Tibial artery (tissue), 4 donors: ENCODE measurements at regions not wholly inside any gene's neighbourhood (a gene's known extent, or its start where the extent isn't known, plus 50 kb on each side); places are given as distances from the start of the nearest gene placed in this dataset.

Experiments used
- DNase-seq, 2 donors: peaks; one replicate each; pipeline ENCODE4 v3.0.0-alpha.2; 2019
- H3K27ac ChIP-seq, 2 donors: fragments of 200-600 bp; sonication (generic) in 1 of 2; 1 replicate in 1 of 2; 2 replicates in 1 of 2; pipeline ENCODE4 v1.5.1; 2018 to 2019; ENCODE audit warnings: mild to moderate bottlenecking in 1 of 2
- H3K27me3 ChIP-seq, 2 donors: fragments of 200-600 bp; sonication (generic) in 1 of 2; one replicate each; pipeline versions ENCODE4 v1.5.1 to v1.6.0; 2016 to 2019
- H3K36me3 ChIP-seq, 3 donors: fragments of 200-600 bp; sonication (generic) in 2 of 3; one replicate each; pipeline ENCODE4 v1.5.1; 2016 to 2019; ENCODE audit warnings: mild to moderate bottlenecking in 2 of 3
- H3K4me1 ChIP-seq, 4 donors: fragments of 200-600 bp; sonication (generic) in 2 of 4; 1 replicate in 3 of 4; 2 replicates in 1 of 4; pipeline ENCODE4 v1.5.1; 2016 to 2019
- H3K4me3 ChIP-seq, 2 donors: fragments of 200-600 bp; sonication (generic) in 1 of 2; 1 replicate in 1 of 2; 2 replicates in 1 of 2; pipeline ENCODE4 v1.5.1; 2018 to 2019; ENCODE audit warnings: mild to moderate bottlenecking in 2 of 2
- H3K9me3 ChIP-seq, 3 donors: fragments of 200-600 bp; sonication (generic) in 1 of 3; one replicate each; pipeline ENCODE4 v1.5.1; 2016 to 2019
- CTCF ChIP-seq, 2 experiments: fragments of 200-600 bp in 1 of 2; fragments of 450-650 bp in 1 of 2; IDR thresholded peaks; one replicate each; pipeline ENCODE4 v1.5.1; 2017 to 2019; ENCODE audit warnings: antibody characterized with exemption in 2 of 2, mild to moderate bottlenecking in 1 of 2, moderate library complexity in 1 of 2
- intact Hi-C: fragments of 100-400 bp; cut with DNase I; formaldehyde crosslinking; loops from one replicate; pipeline ENCODE4 v1.15.0; 2023; ENCODE audit warnings: low total_unique reads

- Histone ChIP-seq H3K4me3 (no peak overlapping the region), H3K9me3 (no peaks in the 10 kb centered on the region), H3K36me3 (no peaks in the 10 kb centered on the region), H3K4me1 (no peaks in the 10 kb centered on the region), H3K27ac (no peak overlapping the region), H3K27me3 (peaks cover 0 to 5% of the 10 kb centered on the region in 2 donors)
- intact Hi-C loops: loop anchor here (10.0 kb wide), 1 partner anchor 314 kb away; no protein-coding TSS in a partner anchor
- peak; percentile 40 to 57 for TF ChIP-seq CTCF (IDR thresholded peaks at IDR 0.05)
- peak in 1 of 2 donors; percentile 40 for DNase-seq
Observed at GRCh38 chr12:5200278-5201087, 156.8 kb downstream of the KCNA5 start.

DNA sequence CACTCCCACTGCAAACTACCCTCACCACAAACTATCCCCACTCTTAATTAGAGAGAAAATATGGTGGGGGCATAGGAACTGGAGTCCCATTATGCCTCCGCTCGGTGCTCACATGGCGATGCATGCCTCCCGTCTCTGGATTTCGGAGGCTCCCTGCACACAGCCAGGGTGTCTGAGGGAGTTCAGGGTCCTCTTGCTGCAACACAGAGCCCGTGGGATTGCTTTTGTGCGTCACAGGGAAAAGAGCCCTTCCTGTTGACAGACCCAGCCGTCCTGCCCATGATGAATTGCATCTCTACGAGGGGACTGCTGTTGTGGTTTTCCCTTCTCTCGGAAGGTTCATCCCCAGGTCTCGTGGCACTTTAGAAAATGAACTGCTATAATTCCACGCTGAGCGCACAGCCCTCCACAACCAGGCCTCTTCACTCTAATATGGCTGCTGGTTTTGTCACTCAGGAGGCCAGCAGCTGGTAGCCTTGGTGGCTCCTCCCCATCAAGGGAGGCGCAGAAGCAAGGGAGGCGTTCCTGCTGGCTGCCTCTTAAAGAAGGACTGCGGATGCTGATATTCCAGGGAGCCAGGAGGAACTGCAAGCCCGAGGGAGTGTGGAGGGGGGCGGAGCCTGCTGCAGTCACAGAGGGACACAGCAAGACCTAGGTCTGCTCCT is 158.0 kb downstream of the KCNA5 start:
- TF ChIP-seq CTCF (IDR thresholded peaks at IDR 0.05): no peak
- Histone ChIP-seq H3K27me3 (peaks cover 0 to 5% of the 10 kb centered on the region in 2 donors), H3K27ac (no peak overlapping the region), H3K4me3 (no peak overlapping the region), H3K4me1 (no peaks in the 10 kb centered on the region), H3K9me3 (no peaks in the 10 kb centered on the region), H3K36me3 (no peaks in the 10 kb centered on the region)
- DNase-seq: no peak
- intact Hi-C loops: loop anchor here (10.0 kb wide), 1 partner anchor 313 kb away; no protein-coding TSS in a partner anchor

DNA sequence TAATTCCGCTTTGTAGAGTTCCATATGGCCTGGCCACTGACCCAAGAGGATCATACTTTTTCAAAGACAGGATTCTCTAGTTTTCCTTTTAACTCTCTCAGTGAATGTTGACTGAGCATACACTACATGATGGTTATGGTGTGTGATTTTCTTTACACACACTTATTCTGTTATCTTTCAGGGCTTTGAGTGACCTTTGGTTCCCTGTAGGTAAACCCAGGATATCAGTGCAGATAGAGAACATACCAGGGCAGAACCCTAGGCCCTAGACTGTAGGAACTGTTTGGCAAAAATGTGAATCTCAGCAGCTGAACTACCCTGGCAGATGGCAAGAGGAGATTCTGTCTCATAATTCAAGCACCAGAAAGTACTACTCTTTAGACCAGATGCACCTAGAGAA is 159.6 kb downstream of the KCNA5 start:
- intact Hi-C loops: loop anchor here (10.0 kb wide), 1 partner anchor 312 kb away; no protein-coding TSS in a partner anchor

GRCh38 chr12:5203720-5204119 is 160.0 kb downstream of the KCNA5 start:
- no peaks in the 10 kb centered on the region for H3K36me3 ChIP-seq
- no peaks in the 10 kb centered on the region for H3K9me3 ChIP-seq
- H3K27ac ChIP-seq: no peak overlapping the region
- TF ChIP-seq CTCF (IDR thresholded peaks at IDR 0.05): no peak
- no peak for DNase-seq
- no peak overlapping the region for H3K4me3 ChIP-seq
- intact Hi-C loops: loop anchor here (10.0 kb wide), 1 partner anchor 311 kb away; no protein-coding TSS in a partner anchor
- H3K4me1 ChIP-seq: no peaks in the 10 kb centered on the region
- no peaks in the 10 kb centered on the region for H3K27me3 ChIP-seq

More for the DNA sequence above, 159.6 kb downstream of the KCNA5 start:
- DNase-seq: no peak
- Histone ChIP-seq H3K27me3 (no peaks in the 10 kb centered on the region), H3K27ac (no peak overlapping the region), H3K4me3 (no peak overlapping the region), H3K4me1 (no peaks in the 10 kb centered on the region), H3K9me3 (no peaks in the 10 kb centered on the region), H3K36me3 (no peaks in the 10 kb centered on the region)
- no peak for TF ChIP-seq CTCF (IDR thresholded peaks at IDR 0.05)

DNA sequence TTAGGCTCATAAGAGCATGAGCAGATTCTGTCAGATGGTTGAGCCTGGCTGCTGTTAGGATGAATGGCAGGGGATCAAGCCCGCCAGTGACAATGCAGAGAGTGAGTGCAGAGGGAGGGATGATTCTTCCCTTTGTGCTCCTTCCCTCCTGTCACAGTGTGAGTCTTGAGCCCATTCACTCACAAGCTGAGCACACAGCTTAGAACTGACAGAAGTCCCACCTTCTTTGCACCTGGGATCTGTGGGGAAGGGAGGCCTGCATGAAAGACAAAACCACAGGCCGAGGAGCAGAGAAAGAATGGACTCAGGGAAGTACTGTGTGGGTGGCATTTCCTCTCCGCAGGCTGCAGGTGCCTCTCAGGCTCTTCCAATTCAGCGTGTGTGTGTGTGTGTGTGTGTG is 160.6 kb downstream of the KCNA5 start:
- intact Hi-C loops: loop anchor here (10.0 kb wide), 1 partner anchor 311 kb away; no protein-coding TSS in a partner anchor
- TF ChIP-seq CTCF (IDR thresholded peaks at IDR 0.05): no peak
- H3K9me3 ChIP-seq: no peaks in the 10 kb centered on the region
- H3K36me3 ChIP-seq: no peaks in the 10 kb centered on the region
- no peaks in the 10 kb centered on the region for H3K27me3 ChIP-seq
- no peaks in the 10 kb centered on the region for H3K4me1 ChIP-seq
- no peak overlapping the region for H3K4me3 ChIP-seq
- DNase-seq: no peak
- H3K27ac ChIP-seq: no peak overlapping the region
